Superior temporal gyrus (tissue), 1 donor: ENCODE measurements at regions not wholly inside any gene's neighbourhood (a gene's known extent, or its start where the extent isn't known, plus 50 kb on each side); places are given as distances from the start of the nearest gene placed in this dataset.
A peak's percentile ranks its signal among the peaks of the same experiment; 100 is the strongest.

Source experiments
- DNase-seq: peaks from one replicate; pipeline ENCODE4 v3.0.0-alpha.2; 2016; ENCODE audit errors: extremely low spot score

DNA sequence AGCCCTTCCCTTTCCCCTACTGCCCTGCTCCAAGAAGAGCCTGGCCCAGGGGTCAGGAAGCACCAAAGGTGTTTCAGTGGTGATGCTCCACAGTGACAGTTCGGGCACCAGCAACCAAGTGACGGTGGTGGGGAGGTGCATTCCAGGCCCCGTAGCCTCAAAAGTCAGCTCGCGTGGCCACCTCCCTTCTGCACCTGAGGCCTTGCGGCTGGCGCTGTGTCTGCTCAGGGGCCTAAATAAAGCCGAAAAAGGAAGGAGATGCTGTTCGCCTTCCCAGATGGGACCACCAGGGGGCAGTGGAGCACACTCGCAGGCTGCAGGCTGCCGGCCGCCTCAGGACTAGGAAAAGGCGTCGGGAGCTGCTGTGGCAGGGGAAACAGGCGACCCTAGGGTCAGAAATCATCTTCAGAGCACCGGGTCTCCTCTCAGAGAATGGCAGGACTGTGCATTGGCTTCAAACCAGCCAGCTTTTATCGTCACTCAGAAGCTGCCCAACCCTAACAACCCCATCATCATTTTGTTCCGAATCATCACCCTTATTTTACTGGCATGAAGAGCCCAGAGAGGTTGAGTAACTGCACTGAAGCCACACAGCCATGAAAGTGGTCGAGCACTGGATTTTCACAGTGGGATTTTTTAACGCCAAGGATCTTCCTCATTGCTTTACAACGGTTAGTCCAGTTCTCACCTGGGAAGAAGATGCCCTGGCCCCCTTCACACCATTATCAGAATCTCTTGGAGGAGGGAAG lies 213.0 kb upstream of the CELF4 start:
- DNase-seq = peak; percentile 86

DNA sequence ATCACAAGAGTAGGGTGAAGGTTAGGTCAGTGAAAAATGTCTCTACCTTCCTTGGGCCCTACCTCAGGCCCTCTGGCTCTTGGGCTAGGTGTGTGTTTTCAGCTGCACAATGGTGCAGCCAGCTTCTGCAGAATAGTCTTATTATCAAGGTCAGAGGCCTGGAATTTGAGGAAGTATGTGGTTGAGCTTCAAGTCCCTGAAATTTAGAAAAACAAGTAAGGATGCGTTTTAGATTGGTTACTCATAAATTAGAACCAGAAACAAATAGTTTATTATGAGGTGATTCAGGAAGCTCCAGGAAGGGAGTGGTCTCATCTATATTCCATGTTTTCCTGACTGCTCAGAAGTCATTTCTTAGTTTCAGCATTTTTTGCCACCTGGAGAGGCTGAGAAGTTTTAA lies 204.2 kb upstream of the CELF4 start:
- DNase-seq = no peak

DNA sequence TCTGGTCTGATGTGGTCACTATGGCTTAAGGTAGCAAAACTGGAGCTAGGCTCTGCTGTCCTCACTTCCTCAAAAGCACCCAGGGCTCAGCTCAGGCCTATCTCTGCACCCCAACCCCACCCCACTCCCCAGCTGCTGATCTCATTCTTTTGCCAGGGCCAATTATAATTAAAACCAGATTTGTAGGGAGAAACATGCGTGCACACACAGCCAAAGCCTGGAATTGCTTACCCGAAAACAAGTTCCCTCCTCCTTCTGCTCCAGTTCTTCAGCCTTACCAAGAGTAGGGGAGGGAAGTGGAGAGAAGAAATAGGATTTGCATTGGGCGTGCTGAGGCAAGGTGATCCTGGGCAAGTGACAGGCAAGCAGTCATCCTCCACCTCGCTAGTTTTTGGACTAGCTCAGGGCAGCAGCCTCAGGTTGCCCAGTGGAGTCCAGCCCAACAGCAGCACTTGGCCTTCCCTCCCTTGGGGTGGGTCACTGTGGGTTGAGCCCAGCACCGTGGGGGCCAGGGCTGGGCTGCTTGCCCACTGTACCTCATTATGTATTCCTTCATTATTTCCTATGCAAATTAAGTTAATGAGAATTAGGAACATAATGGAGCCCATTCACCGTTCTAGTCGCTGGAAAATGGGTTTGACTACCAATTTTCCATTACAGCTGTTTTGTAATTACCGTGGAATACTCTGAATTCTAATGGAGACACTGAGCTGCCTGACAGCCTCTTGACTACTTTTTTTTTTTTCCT lies 199.1 kb upstream of the CELF4 start:
- DNase-seq = no peak

DNA sequence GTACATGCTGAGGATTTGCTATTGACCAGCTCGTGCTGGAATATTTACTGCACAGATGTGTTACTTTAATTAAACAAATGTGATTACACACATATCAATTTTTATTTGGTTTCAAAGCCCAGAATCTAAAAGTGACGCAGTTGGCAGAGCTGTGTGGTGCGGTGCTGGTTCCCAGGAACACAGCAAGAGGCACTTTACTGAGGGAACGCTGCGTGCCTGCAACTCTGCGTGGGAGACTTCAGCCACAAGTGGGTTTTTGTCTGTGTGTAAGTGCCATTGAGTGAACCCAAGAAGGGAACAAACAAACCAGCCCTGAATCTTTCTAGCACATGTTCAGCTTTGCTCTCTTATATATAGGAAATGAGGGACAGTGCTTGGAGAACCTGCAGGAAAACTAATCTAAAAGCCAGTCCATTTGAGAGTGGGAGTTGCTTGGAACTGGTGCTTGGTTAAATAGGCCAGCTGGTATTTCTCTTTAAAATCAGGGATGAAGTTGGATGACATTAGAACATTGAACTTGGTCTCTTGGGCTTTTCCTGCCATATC lies 196.6 kb upstream of the CELF4 start:
- peak; percentile 61 for DNase-seq

DNA sequence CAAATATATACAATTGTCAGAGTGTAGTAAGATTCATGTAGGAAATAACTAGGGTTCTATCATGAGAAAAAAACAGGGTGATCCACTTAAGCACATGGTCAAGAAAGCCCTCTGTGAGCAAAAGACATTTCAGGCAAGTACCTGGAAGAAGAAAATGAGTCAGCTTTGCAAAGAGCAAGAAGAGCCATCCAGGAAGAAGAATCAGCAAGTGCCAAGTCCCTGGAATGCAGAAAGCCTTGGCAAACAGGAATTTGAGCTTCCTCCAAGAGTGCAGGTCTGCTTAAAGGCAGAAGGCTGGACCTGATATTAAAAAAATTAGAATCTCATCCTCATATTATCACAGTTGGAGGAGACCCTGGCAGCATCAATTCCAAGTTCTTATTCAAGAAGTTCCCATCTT lies 188.5 kb upstream of the CELF4 start:
- DNase-seq = no peak

DNA sequence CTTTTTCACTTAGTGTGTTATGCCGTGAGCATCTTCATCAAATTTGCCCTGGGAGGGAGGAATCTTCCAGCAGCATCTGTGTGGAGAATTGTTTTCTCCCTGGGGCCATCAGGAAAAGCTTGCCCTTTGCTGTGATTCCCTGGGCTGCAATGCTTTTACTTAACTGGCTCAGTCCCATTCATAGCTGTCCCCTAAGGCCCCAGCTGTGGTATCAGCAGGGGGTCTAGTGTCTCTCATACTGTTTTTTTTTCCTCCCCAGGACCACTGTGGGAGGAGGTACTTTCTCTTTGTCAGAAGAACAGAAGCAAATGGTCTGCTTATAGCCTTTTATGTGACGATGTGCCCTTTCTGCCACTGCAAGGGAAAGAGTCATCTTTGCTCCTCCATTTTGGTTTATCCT lies 176.8 kb upstream of the CELF4 start:
- DNase-seq = no peak

DNA sequence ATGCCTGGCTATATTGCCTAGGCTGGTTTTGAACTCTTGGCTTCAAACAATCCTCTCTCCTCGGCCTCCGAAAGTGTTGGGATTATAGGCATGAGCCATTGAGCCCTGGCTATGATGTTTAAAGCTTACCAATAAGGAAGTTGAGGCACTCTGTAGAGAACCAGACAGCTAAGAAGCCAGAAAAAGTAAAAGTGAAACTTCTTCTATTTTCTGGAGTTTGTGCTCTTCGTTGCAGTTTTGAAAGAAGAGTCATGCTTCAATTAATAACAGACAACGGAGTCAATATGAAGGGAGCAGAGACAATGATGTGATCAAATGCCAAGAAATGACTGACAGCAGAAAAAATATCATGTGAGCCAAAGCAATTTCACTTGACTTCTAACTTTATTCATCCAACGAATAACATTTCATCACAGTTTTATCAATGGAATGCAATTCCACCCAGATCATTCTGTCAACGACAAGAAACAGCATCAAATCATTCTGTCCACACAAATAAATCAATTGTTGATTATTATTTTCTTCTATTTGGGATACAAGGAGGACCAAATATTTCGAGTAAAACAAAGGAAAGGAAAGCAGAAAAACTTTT lies 175.5 kb upstream of the CELF4 start:
- DNase-seq = no peak

DNA sequence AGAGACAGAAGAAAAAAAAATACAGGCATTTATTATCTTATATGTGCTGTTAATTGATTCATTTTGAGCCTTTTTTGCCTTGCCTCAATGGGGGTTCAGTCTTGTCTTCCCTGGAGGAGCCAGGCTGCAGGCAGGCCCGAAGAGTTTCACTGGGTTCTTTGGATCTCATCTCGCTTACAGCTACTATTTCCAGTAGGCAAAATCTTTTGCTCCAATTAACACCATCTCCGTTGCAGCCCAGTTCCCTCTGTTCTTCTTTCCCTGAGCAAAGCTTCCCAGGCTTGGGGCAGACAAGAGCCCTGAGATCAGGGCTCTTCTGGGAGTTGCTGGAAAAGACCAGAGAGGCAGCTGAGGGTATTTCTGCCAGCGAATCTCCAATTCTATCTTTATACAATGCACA lies 168.8 kb upstream of the CELF4 start:
- DNase-seq = no peak

DNA sequence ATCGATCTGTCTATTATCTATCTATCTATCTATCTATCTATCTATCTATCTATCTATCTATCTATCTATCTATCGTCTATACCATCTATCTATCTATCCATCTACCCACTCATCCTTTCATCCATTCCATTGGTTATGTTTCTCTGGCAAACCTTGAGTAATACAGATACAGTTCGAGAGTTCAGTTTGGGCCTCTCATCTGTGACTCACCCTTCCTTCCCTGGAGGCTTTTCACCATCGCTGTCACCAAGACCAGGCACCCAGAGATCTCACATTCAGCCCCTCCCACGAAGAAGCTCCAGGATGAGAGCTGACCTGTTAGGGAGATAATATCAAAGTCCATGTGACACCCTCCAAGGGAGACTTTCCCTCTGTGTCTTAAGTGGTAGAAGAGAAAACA lies 164.1 kb upstream of the CELF4 start:
- DNase-seq = no peak

DNA sequence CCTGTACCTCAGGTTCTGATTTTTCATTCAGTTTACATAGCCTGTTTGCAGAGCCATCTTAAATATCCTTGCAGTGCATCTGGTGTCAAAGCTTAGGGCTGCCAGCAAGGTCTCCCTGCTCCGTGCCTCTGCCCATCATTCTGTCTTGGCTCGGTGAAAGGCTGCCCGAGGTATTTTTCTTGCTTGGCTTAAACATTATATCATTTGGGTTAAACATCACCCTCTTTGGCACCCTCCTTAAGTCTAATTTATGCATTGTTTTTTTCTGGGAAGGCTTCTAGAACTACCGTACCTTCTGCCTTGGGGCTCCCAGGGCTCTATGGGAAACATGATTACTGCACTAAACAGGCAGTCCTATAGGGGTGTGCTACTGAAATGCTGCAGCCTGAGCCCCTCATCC lies 158.6 kb upstream of the CELF4 start:
- no peak for DNase-seq

DNA sequence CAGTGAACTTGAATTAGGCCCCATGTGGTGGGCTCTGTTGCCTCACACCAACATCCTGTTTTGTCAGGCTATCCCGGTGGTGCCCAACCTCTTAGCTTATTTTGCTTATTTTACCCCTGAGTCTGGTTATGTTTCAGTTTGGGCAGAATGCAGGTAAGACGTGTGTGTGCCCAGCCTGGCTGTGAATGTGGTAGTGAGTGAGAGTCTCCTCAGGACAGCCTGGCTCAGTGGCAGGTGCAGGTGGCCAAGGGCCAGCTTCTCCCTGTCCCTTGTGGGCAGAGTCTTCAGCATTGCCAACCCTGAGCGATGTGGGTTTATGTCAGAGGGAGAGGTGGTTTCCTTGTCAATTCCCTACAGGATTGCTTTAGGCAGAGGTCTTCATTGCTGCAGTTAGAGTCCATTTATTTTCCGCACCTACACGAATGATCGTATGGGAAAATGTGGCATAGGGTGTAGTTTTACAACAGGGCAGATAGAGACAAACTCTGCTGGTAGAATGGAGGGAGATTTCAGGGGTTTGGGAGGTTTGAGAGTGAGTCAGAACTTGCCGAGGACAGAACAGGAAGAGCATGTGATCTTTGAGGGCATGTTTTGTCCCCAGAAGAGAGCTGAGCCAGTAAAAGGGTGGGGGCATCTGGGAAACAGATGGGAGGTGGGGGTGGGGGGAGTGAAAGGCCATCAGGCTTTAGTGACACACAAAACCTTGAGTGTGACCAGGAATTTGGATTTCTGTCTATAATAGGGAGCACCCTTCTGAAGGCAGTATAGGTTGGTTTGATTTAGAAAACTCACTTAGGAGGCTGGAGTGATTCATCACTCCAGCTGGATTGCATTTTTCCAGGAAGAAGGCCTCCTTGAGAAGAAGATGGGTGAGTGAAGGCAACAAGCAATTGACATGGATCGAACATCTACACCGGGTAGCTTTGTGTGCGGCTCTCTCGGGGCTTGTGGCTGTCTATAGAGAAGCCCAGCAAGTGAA lies 156.2 kb upstream of the CELF4 start:
- DNase-seq = no peak

DNA sequence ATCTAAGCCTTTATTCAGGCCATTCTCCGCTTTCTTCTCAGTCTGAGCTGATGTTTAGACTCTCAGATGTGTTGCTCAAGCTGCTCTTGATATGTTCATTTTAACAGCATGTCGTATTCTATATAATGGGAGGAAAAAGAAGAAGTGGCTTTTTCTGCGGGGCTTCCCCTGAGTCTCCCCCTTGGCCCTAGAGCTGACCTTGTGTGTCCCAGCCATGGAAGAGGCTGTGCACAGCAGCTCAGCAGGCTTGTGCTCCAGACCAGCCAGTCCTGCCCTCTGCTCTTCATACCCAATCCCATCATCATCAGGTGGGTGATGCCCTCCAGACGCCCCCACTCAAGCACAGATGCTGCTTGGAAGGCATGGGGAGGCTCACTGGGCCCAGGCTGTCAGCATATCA lies 155.1 kb upstream of the CELF4 start:
- DNase-seq = no peak

DNA sequence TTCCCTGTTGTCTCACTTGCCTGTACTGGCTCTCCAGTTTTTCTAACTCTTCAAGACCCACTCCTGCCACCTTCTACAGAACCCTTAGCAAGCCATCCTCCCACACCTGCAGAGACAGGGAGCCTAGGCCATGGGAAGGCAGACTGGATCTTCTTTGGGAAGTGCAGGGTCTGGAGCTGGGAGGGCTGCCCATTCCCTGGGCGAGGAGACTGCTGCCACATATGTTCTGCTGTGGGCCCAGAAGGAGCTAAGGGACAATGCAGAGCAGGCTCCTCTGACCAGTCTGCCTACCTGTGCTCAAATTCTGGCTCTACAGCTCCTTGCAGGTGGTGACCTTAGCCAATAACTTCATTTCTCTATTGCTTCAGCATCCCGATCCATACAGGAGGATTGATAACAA lies 152.1 kb upstream of the CELF4 start:
- no peak for DNase-seq

DNA sequence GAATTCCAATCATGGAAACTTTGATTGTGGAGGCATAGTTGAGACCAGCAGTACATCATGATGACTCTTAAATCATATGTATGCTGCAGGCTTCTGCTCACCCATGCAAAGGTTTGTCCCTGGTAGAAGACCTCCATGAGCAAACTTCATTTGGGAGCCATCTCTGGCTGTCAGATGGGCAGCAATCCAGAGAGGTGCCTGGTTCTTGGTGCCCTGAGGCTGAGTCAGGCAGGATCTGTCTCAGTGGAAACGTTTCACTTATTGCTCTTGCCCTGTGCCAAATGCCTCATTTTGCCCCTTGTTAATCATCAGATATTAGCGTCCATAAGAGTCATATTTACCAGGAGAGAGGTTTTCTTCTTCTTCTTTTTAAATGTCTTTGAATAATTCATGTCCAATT lies 151.5 kb upstream of the CELF4 start:
- DNase-seq = no peak

DNA sequence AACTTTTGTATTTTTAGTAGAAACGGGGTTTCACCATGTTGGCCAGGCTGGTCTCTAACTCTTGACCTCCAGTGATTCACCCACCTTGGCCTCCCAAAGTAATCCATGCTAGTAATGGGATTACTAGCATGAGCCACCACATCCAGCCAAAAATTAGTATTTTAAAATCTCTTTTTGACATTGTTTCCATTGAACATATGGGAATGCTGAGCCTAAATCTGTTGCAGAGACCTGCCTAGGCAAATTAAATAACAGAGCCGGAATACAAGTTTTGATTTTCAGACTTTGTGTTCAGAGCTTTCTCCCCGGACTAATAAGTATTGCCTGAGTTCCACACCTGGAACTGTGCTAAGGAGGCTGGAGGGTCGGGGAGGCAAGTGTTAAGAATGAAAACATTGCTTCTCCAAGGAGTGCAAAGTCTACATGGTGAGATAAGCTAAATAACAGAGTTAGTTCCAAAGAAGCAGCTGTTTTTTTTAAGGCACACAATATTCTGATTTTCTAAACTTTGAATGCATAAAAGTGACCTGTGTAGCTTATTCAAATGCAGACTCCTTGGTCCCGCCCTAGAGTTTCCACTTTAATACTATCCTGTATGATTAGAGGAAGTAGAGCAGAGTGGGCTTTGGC lies 150.6 kb upstream of the CELF4 start:
- no peak for DNase-seq

DNA sequence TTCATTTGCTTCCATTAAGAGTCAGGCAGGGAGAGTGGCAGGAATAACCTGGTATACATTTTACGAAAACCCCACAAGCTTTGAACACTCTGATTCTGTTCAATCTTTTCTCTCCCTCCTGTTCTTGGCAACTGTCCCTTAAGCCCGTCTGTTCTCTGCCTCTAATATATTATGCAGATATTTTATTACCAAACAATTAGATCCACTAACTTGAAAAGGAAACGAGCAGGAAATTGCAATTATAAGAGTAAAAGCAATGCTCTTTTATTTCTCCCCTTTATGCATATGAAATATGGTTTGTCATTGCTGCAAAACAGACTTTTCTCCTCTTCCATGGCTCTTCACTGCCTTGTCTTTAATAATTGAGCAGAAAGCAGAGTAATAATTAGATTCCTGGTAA lies 149.1 kb upstream of the CELF4 start:
- DNase-seq = no peak

DNA sequence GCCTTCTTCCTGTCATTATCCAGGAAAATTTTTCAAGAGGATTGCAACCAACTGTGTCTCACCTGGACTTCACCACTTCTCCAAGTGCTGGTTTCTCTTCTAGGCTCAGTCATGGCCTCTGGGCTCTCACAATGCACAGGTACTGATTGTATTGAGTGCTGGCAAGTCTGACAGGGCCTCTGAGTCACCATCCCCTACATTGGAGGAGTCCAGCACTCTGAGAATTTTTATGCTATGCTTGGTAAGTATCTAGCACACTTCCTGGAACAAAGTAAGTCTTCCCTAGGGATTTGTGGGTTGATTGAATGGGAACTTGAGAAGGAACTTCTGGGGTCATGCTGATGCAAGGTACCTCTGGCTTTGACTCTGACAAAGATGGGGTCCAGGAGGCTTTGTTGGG lies 147.2 kb upstream of the CELF4 start:
- DNase-seq = no peak

DNA sequence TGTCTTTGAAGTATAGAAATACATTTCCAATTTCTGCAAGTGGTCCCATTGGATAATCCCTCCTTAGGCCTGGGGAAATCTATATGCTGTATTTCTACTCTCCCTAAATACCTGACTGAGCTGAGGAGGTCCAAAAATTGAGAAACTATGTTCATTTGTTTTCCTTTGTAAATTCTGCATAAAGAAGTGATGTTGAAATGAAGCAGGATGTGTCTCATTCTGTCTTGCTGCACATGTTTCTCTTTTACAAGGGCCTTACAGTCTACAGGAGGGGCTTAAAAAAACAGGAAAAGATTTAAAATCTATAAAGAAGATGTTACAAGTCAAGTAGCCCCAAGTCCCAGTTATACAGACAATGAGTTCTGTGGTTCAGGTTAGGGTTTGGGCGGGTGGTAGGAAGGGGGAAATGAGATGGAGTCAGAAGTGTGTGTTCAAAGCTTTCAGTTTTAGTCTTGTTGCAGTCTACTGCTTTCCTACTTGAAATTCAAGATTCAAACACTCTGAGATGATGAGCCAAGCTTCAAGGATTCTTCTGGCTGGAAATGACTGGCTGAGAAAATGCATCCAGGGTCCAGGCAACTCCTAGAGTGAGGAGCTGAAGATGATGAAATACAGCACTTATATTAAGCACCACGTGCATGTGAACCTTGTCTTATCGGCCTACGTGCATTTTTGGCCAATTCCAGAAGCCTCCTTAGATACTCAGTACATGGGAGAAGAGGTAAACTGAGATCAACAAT lies 146.3 kb upstream of the CELF4 start:
- DNase-seq = no peak

DNA sequence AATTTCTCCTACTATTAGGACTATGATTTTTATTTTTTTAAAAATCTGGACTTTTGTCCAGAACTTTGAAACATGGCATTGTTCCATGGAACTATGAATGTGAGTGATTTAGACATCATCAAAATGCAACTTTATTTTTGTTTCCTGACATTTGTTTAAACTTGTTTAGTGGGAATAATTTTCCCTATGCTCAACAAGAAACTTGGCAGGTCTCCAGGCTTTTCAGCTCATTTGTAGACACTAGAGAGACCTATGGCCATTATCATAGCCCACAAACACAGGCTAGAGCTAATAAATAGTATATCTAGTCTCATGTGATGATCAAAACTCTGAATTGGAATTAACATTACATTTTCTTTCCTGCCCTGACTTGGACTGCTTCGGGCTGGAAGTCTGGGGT lies 145.1 kb upstream of the CELF4 start:
- no peak for DNase-seq

DNA sequence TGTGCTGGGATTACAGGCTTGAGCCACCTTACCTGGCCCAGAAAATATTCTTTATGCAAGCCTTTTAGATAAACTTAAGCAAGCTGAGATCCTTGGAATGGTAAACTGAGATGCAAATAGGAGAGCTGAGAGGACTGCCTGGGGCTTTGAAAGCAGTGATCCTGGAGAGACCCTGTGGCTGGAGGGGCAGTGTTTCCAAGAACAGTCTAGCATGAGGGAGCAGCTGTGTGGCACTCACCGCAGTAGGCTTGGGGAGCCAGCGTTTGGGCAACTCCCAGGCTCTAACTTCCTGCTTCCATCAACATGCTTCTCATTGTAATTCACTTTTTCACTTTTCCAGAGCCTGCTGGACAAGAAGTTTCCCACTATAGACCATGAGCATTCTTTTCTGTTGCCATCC lies 144.1 kb upstream of the CELF4 start:
- DNase-seq = no peak

DNA sequence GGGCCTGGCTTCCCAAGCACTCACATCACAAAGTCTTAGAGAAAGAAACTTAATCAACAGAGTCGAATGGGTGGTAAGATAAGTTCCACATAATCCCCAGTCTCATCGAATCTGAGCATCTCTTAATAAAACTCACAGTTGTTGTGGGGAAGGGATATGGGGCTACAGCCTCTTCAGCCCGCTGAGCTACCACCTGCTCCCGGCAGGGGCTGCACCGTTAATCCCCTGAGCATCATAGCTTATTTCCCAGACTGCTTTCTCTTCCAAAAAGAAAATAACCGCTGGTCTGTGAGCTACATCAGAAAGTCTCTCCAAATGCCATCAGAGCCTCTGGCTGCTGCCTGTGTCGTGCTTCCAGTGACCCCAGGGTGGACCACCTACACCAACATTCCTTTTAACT lies 139.4 kb upstream of the CELF4 start:
- no peak for DNase-seq
